ENCODE measurements at regions not wholly inside any gene's neighbourhood (a gene's known extent, or its start where the extent isn't known, plus 50 kb on each side); places are given as distances from the start of the nearest gene placed in this dataset.

GRCh38 chr2:56981554-56981953 lies 797.8 kb downstream of the CCDC85A start:
- ATAC-seq, result no peak
- intact Hi-C loops (cut with DNase I), result no loop called here
- 79 to 85% (median 80%) methylated on average over 4 of the region's 4 CpGs for WGBS, 3 donors

GRCh38 chr2:56985609-56986008 lies 801.8 kb downstream of the CCDC85A start:
- no peaks in the 10 kb centered on the region for H3K4me1 ChIP-seq

More at GRCh38 chr2:56981554-56981953, 797.8 kb downstream of the CCDC85A start:
- Histone ChIP-seq H3K9me3 (no peaks in the 10 kb centered on the region), H3K4me1 (no peaks in the 10 kb centered on the region), H3K27me3 (ENCODE audit: insufficient read depth in 3 of 3, low read length in 2 of 3) (no peaks in the 10 kb centered on the region), H3K4me3 (no peak overlapping the region), H3K27ac (no peak overlapping the region), H3K36me3 (ENCODE audit: insufficient read depth in 1 of 2, low read depth in 1 of 2) (no peaks in the 10 kb centered on the region)
- no peak for TF ChIP-seq CTCF (IDR thresholded peaks at IDR 0.05)
- no peak for DNase-seq

GRCh38 chr2:57022496-57022895 lies 838.7 kb downstream of the CCDC85A start:
- Histone ChIP-seq H3K4me3 (no peak overlapping the region), H3K4me1 (no peaks in the 10 kb centered on the region), H3K27me3 (ENCODE audit: insufficient read depth in 3 of 3, low read length in 2 of 3) (no peaks in the 10 kb centered on the region), H3K27ac (no peak overlapping the region), H3K9me3 (no peaks in the 10 kb centered on the region), H3K36me3 (ENCODE audit: insufficient read depth in 1 of 2, low read depth in 1 of 2) (no peaks in the 10 kb centered on the region)
- no peak for DNase-seq
- intact Hi-C loops (cut with DNase I), result no loop called here
- no peak for ATAC-seq
- WGBS, 3 donors, result 64 to 69% (median 69%) methylated on average over 6 of the region's 6 CpGs
- no peak for TF ChIP-seq CTCF (IDR thresholded peaks at IDR 0.05)

More at GRCh38 chr2:56985609-56986008, 801.8 kb downstream of the CCDC85A start:
- DNase-seq (no peak), ATAC-seq (no peak)
- intact Hi-C loops (cut with DNase I), result no loop called here
- no peaks in the 10 kb centered on the region for H3K9me3 ChIP-seq
- H3K27ac ChIP-seq, result no peak overlapping the region
- H3K36me3 ChIP-seq (ENCODE audit: insufficient read depth in 1 of 2, low read depth in 1 of 2), result no peaks in the 10 kb centered on the region
- H3K27me3 ChIP-seq (ENCODE audit: insufficient read depth in 3 of 3, low read length in 2 of 3), result no peaks in the 10 kb centered on the region
- TF ChIP-seq CTCF (IDR thresholded peaks at IDR 0.05), result no peak
- H3K4me3 ChIP-seq, result no peak overlapping the region

GRCh38 chr2:57044931-57045635 lies 861.3 kb downstream of the CCDC85A start:
- no peak for ATAC-seq
- no peak overlapping the region for H3K27ac ChIP-seq
- WGBS, 3 donors, result 86 to 88% (median 87%) methylated on average over 4 of the region's 4 CpGs
- no peaks in the 10 kb centered on the region for H3K36me3 ChIP-seq (ENCODE audit: insufficient read depth in 1 of 2, low read depth in 1 of 2)
- no peak for DNase-seq
- H3K27me3 ChIP-seq (ENCODE audit: insufficient read depth in 3 of 3, low read length in 2 of 3), result no peaks in the 10 kb centered on the region
- intact Hi-C loops (cut with DNase I), result no loop called here
- no peak for TF ChIP-seq CTCF (IDR thresholded peaks at IDR 0.05)
- no peaks in the 10 kb centered on the region for H3K9me3 ChIP-seq
- no peaks in the 10 kb centered on the region for H3K4me1 ChIP-seq
- H3K4me3 ChIP-seq, result no peak overlapping the region

- Histone ChIP-seq H3K36me3 (ENCODE audit: insufficient read depth in 1 of 2, low read depth in 1 of 2) (no peaks in the 10 kb centered on the region), H3K9me3 (no peaks in the 10 kb centered on the region), H3K4me1 (no peaks in the 10 kb centered on the region), H3K4me3 (no peak overlapping the region), H3K27me3 (ENCODE audit: insufficient read depth in 3 of 3, low read length in 2 of 3) (no peaks in the 10 kb centered on the region), H3K27ac (no peak overlapping the region)
- 58 to 89% (median 78%) methylated on average over 3 of the region's 3 CpGs for WGBS, 3 donors
- TF ChIP-seq CTCF (IDR thresholded peaks at IDR 0.05), result no peak
- ATAC-seq, result no peak
- no peak for DNase-seq
- intact Hi-C loops (cut with DNase I), result no loop called here
These were observed 865.5 kb downstream of the CCDC85A start for GRCh38 chr2:57049273-57049672.
